Right renal pelvis (tissue), 4 donors: ENCODE measurements at regions not wholly inside any gene's neighbourhood (a gene's known extent, or its start where the extent isn't known, plus 50 kb on each side); places are given as distances from the start of the nearest gene placed in this dataset.
"Not testable (repeated sequence)": the region's sequence is repeated elsewhere in the genome, so short reads cannot be mapped to it uniquely, and the experiment has no call there.

Experiments used
- DNase-seq, 4 donors: peaks; one replicate each; pipeline ENCODE4 v3.0.0-alpha.2; 2013; ENCODE audit warnings: low read depth in 4 of 4, low spot score in 3 of 4, missing footprints in 1 of 4

DNA sequence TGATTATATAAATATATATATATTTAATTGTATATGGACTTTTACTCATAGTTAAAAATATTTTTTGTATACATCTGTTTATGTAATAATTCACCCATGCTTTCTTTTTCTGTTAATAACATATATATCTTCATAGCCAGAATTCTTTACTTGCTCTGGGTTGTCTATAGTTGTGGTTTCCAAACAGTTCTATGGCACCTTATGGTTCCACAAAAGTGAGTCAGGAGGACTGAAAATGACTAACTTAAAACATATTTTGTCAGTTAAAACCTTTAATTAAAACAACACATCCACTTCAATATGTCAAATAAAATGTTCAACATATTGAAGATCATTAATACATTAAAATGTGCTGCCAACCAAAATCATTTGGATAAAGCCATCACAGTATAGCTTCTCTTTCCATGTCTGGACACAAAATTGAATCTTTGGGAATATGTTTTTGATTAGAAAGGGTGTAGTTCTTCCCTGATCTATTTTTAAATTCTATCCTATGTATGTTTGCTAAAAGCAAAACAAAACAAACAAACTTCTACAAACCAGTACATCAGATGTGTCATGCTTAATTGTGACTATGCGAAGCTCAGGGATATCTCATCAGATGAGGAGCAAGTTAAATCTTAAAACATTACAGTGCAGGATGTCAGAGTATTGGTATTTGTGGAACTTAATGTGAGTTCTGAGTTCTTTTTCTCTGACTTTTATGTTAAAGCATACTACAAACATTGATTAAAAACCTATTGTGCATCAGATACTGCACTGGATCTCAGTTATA, 1488.4 kb upstream of the TENM4 start:
- DNase-seq, result no peak

DNA sequence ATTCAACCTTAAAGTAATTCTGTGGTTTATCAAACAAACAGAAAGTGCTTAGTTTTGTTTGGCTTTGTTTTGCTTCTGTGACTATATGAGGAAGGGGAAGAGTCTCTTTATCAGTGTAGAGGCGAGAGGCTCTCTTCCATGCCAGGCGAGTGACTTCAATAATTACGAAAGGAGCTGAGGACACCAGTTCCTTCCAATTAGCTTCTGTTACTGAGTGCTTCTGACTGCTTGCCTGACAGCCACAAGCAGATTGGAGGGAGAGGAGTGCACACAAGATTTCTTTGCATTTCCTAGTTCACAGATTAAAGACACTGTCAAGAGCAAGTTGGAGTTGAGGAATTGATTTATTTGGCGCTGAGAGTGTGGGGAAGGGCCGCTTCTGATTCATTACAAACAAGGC, 1484.5 kb upstream of the TENM4 start:
- no peak for DNase-seq

DNA sequence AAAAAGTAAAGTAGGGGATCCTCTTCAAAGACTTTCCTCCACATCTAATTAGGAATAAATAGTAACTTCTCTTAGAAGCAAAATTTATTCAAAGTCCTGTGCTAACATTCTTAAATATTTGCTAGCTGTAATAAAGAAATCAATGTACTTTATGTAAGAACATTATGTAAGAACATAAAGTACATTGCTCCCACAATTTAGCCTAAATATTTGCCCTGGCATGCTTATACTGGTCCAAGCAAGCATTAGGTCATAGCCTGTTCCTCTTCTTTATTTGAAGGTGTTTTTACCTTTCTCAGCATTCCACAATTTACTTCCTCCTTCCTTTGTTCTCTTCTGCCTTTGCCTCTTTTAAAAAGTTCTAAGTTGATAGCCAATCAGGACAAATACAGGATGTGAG, 1480.5 kb upstream of the TENM4 start:
- DNase-seq, result not testable (repeated sequence)

DNA sequence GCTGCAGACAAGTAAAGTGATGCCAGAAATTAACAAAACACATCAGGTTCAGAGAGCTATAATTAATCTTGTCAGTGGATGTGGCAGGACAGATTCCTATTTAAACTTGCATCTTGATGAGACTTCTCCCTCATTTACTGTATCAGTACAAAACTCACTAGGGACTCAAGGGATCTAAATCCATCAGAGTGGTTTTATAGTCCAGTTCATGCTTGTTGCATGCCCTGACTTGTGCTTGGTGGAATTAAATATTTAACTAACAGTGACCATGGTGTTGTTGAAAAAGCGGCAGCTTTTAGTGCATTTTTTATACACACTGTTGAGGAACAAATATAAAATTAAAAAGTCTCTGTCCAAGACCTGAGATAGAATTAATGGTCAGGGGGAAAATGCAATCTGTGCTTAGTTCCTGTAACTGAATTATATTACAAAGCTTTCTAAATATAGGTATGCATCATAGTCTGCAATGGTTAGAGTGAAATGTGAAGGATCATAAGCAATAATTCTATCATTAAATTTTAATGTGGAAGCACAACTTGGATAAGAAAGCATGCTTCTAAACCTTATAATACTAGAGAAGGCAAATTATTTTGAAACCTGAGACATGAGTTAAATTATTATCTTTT, 1475.5 kb upstream of the TENM4 start:
- DNase-seq, result no peak

DNA sequence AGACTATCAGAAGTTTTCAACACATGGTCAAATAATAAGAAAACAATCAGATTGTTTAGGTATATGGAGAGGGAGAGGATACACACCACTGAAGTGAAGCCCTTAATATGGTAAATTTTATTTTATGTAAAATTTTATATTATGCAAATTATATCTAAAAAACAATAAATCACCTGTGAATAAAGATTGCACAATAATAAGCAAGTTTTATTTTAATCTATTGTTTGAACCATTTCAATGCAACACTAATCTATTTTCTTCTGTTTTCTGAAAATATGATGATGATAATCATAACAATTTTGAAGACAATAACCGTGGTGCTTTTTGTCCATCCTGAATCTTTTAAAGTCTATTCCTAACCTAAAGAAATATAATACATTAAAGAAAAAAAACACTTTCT, 1473.5 kb upstream of the TENM4 start:
- DNase-seq, result no peak

DNA sequence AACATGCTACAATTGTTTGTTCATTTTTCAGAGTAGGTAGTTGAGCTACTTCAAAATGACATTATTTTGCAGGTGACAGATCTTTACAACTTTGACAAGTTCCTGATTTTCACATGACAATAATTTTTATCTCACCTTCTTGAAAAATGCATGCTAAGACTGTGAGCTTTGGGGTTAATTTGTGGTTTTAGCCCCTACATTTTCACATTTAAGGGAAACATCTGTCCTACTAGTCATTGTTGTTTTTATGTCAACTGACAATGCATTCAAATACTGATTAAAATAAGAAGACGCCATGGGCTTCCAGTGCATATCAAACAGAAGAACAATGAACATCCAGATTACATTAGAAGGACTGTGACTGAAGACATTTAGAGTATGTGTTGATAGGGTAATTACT, 1470.8 kb upstream of the TENM4 start:
- DNase-seq, result no peak

DNA sequence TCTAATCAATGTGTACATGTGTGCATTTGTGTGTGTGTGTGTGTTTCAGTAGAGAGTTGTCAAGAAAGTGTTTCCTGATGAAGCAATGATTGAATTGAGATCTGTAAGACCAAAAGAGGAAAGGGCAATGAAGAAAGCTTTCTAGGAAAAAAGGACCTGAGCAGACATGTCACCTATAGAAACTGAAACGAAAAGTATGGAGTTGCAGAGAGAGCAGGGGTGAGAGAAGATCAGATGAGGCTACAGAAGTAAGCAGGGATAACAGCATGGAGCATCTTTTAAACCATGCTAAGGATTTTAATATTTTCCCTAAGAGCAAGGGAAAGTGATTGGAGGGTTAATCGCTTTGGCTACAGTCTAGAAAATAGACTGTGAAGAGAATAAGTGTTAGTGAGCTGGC, 1459.4 kb upstream of the TENM4 start:
- no peak for DNase-seq

DNA sequence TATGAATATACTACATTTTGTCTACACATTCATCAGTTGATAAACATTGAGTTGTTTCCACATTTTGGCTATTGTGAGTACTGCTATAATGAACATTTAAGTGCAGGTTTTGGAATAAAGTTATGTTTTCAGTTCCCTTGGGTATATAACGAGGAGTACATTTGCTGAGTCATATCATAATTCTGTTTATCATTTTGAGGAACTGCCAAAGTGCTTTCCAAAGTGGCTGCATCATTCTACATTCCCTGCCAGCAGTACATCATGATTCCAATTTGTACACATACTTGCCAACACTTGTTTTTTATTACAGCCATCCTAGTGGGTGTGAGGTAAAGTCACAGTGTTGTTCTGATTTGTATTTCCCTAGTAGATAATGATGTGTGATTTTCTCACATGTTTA, 1458.6 kb upstream of the TENM4 start:
- no peak for DNase-seq

DNA sequence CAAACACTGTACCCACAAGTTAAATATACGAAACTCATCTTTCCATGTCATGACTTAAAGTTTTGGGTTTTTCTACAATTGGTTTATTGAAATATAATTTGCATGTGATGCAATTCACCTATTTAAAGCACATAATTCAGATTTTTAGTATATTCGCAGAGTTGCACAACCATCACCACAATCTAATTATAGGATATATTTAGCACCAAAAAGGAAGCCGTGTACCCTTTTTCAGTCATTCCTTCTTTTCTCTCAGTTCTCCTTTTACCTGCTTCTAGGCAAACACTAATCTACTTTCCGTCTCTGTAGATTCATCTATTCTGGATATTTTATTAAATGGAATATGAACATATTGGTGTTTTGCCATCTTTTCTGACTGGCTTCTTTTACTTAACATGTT, 1458.1 kb upstream of the TENM4 start:
- no peak for DNase-seq

DNA sequence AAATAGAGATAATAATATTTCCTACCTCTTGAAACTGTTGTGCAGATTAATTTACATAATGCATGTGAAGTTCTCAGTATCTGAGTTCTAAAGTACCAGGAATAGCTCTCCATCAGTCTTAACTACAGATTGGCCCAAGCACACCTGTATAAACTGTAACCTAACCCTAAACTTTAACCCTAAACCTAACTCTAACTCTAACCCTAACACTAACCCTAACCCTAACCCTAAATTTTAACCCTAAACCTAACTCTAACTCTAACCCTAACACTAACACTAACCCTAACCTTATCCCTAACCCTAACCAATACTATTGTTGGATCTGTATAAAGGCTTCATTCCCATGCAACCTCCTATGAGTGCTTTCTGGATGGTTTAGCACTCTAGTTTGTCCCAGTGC, 1445.9 kb upstream of the TENM4 start:
- no peak for DNase-seq

DNA sequence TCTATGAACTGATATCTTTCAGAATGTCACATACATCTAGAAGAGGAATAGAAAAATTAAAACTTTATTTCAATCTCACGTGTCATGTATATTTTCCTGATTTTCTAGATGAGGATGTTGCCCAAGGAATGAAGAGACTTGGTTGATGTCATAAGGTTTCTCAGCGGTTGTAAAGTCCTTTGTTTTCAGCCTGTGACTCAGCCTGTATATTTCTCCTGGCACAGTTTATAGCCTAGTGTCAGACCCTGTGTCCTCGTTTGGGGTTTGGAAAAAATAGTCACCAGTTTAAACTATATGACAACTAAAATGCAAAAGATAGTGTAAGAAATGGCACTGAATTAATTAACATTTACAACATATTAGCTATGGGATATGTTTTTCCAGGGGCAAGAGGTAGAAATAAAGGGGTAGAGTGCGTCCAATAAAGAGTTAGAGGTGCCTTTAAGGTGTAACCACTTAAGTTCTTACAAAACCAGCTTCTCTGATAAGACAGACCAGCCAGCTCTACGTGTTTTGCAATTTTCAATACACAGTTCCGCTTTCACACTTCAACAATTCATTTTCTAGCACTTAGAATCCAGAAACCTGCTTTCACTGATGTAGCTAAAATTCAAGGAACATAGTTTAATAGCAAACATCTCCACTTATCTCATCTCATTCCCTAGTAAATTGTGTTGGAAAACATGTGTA, 1432.6 kb upstream of the TENM4 start:
- DNase-seq, result no peak

DNA sequence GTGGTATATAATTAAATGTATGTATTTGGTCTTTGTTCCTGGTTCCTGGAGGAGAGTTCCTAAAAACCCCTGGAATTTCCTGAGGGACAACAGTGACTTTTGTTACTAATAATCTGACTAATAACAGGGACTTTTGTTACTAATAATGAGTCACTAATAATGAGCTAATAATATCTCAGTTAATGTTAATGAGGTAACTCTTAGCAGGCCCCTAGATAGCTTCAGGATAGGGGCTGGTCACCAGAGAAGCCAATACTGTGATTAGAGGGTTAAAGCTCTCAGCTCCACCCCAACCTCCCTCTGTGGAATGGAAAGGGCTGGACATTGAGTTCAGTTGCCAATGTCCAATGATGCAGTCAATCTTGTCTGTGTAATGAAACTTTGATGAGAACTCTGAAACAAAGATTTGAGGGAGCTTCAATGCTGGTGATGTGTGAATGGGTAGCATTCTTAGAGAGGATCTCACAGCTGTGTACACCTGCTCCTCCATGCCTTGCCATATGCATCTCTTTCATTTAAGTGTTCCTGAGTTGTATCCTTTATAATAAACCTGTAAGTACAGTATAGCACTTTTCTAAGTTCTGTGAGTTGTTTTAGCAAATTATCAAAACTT, 1431.4 kb upstream of the TENM4 start:
- DNase-seq, result no peak

DNA sequence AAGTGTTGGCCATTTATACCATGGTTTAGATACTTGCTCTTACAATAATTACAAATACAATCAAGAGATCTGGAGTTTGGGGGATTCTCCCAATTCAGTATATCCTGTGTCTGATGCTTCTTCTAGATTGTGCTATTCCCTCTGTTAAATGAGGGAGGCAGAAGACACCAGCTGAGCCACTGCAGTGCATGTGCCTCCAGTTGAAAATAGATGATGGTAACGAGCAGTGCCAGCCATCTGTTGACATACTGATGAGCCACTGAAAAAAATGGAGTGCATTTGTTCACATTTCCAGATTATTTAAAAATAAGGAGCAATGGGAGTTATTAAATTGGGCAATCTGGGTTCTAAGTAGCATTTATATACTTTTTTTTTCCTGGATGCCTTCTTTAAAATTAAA, 1428.0 kb upstream of the TENM4 start:
- no peak for DNase-seq

DNA sequence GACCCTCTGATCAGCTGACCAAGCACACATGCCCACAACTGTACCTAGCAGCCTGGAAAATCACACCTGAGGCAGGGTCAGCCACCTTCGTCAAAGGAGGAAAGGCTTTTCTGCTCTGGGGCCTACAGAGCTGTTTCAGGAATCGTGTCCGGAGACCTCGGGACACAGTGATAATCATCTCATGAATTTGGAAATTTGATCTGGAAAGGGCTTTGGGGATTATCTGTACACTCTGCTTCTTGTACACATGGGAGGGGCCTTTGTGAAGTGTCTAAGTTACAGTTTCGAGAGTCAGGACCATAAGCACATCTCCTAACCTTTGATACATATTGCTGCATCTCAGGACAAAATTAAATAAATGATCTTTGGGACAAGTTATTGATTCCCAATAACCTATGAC, 1421.2 kb upstream of the TENM4 start:
- DNase-seq, result no peak

DNA sequence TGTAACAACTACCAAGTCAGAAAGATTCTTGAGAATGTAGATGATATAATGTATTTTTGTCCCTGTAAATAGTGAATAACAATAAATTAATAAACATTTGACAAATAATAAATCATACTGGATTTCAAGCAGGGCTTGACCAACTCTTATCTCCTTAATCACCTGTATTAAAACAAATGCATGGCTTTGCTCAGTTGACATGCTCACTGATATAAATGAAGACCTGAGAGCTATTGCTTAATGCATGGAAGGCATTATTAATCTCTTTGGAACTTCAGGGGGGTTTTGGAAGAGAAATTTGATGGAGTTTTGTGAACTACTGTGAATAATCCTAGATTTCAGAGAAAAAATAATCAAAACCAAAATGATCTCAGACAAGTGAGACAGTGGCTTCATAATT, 1420.4 kb upstream of the TENM4 start:
- DNase-seq, result no peak

DNA sequence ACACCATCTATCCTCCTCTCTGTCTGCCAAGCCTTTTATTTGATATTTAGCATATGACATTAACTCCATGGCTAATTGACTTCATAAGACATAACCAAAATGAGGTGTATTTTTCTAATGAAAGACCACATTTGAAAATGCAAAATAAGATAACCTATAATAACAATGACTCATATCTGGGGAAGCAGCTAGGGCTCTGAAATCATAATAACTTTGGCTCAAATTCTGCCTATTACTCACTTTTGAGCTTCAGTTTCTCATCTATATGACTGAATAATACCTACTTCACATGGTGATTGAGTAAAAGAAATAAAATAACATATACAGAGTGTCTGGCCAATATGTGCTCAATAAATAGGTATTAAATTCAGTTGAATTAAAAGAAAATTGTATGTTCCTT, 1419.8 kb upstream of the TENM4 start:
- no peak for DNase-seq

DNA sequence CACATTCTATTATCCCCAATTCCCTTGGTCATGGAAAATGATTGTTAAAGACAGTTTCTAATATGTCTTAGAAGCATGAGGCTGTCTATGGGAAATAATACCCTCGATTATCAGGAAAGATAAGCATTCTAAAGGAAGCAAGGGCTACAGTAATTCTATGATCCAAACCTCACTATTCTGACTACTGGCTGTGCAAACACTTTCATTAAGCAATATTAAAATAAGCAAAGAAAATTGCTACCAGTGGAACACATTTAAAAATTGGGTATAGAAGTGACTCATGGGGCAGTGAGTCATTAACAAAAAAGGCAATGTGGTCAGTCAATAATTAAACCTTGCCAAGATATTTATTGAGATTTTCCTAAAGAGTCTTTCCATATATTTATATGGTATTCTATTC, 1415.2 kb upstream of the TENM4 start:
- no peak for DNase-seq

DNA sequence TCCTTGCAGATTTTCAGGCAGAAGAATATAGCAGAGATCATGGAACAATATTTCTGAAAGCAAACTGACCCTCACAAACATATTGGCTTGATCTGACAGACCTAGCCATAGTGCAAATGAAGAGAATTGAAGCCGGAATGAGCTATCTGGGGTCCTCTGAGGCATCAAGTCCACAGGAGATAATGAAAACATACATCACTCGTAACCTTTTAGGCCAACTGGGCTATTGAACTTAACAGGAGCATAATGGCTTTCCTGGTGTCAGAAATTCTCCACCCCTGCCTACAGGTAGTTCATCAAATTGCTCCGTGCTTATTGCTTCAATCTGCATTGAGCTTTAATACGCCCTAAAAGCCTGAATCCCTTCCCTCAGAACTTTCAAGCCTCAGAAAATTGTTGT, 1414.6 kb upstream of the TENM4 start:
- no peak for DNase-seq

DNA sequence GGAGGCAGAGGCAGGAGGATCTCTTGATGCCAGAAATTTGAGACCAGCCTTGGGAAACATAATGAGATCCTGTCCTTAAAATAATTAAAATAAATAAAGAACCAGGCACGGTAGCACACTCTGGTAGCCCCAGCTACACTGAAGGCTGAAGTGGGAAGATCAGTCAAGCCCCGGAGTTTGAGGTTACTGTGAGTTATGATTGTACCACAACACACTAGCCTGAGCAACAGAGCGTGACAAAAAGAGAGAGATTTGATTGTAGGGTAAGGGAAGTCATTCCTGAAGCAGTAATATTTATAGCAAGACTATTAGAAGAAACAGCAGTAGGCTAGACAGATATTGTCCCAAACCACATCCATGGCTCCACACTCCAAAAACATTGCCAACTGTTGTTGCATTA, 1408.4 kb upstream of the TENM4 start:
- DNase-seq, result no peak

DNA sequence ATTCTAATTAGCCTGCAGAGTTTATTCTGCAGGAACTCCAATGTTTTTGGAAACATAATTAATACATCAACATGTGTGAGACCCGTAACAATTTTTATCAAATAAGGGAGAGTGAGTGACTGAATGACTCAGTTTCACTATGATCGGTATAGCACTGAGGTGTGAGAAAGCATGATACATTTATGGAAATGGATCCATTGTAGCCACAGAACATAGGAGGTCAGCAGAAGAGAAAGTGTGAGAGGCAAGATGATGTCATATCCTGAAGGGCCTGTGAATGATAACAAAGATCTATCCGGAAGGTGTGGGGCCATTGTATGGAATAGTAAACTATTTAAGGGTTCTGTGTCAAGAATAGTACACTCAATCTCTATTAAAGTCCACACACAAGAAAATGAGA, 1406.1 kb upstream of the TENM4 start:
- DNase-seq, result no peak

DNA sequence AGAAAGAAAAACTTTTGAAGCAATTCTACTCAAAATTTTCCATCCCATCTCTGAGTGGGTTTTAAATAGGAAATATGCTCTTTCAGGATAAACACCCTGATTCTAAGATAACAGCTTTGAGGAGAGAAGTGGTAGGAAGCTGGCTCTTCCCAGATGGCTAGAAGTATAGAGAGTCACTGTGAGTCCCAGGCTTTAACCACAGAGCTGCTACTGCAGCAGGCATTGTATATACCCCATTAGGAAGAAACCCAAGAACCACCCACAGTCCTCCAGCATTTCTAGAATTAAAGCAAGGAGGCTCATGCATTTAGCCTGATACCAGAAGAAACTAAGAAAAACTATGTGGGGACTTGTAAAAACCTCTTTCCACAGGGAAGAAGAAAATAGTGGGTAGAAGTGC, 1405.6 kb upstream of the TENM4 start:
- no peak for DNase-seq
